Mesenchymal stem cell (in vitro differentiated cells and primary cell): ENCODE measurements at regions not wholly inside any gene's neighbourhood (a gene's known extent, or its start where the extent isn't known, plus 50 kb on each side); places are given as distances from the start of the nearest gene placed in this dataset.
"Not testable (repeated sequence)": the region's sequence is repeated elsewhere in the genome, so short reads cannot be mapped to it uniquely, and the experiment has no call there.

Experiments used
- DNase-seq: peaks from one replicate; pipeline ENCODE4 v3.0.0-alpha.2; 2013
- H2AFZ ChIP-seq: one replicate; pipeline ENCODE4 v1.6.1; 2013; ENCODE audit warnings: low read depth, mild to moderate bottlenecking, control low read depth, inconsistent platforms, low read length, moderate library complexity
- H2AK5ac ChIP-seq: 2 replicates; pipeline ENCODE4 v1.6.1; 2013; ENCODE audit warnings: low read length, moderate library complexity, mild to moderate bottlenecking, inconsistent platforms; ENCODE audit not compliant: severe bottlenecking
- H2BK120ac ChIP-seq: one replicate; pipeline ENCODE4 v1.6.1; 2013; ENCODE audit warnings: low read depth, mild to moderate bottlenecking, inconsistent platforms, low read length, moderate library complexity
- H2BK12ac ChIP-seq, 2 experiments: one replicate each; pipeline ENCODE4 v1.6.1; 2013; ENCODE audit warnings: inconsistent platforms in 2 of 2, low read length in 2 of 2, mild to moderate bottlenecking in 2 of 2, moderate library complexity in 2 of 2, control low read depth in 1 of 2
- H2BK15ac ChIP-seq: one replicate; pipeline ENCODE4 v1.6.1; 2013; ENCODE audit warnings: mild to moderate bottlenecking, low read depth, inconsistent platforms; ENCODE audit not compliant: poor library complexity, severe bottlenecking
- H2BK5ac ChIP-seq: 2 replicates; pipeline ENCODE4 v1.6.1; 2013; ENCODE audit warnings: low read depth, mild to moderate bottlenecking, low read length, control low read depth, inconsistent platforms; ENCODE audit not compliant: poor library complexity, severe bottlenecking
- H3K14ac ChIP-seq, 2 experiments: one replicate each; pipeline ENCODE4 v1.6.1; 2013; ENCODE audit warnings: inconsistent platforms in 2 of 2, low read length in 2 of 2, control low read depth in 1 of 2, mild to moderate bottlenecking in 1 of 2, moderate library complexity in 1 of 2
- H3K18ac ChIP-seq, 2 experiments: one replicate each; pipeline ENCODE4 v1.6.1; 2013; ENCODE audit warnings: inconsistent platforms in 2 of 2, low read length in 2 of 2, control low read depth in 1 of 2, low read depth in 1 of 2, mild to moderate bottlenecking in 1 of 2
- H3K23ac ChIP-seq, 2 experiments: one replicate each; pipeline ENCODE4 v1.6.1; 2013; ENCODE audit warnings: inconsistent platforms in 2 of 2, low read length in 2 of 2, mild to moderate bottlenecking in 2 of 2, moderate library complexity in 2 of 2, control low read depth in 1 of 2
- H3K27ac ChIP-seq: 2 replicates; pipeline ENCODE4 v1.5.1; 2013; ENCODE audit warnings: mild to moderate bottlenecking, moderate library complexity, low read length, control low read depth, inconsistent platforms; ENCODE audit not compliant: poor library complexity, severe bottlenecking
- H3K27me3 ChIP-seq, 2 experiments: 2 replicates each; pipeline versions ENCODE4 v1.6.1 to v1.7.0; 2013; ENCODE audit warnings: low read length in 2 of 2, mild to moderate bottlenecking in 2 of 2, moderate library complexity in 2 of 2, control low read depth in 1 of 2, inconsistent platforms in 1 of 2; ENCODE audit not compliant: control insufficient read depth in 1 of 2, insufficient read depth in 1 of 2
- H3K36me3 ChIP-seq, 2 experiments: 2 replicates each; pipeline versions ENCODE4 v1.6.1 to v1.7.0; 2013; ENCODE audit warnings: low read length in 2 of 2, control low read depth in 1 of 2, inconsistent platforms in 1 of 2, low read depth in 1 of 2, mild to moderate bottlenecking in 1 of 2; ENCODE audit not compliant: insufficient read depth in 2 of 2, control insufficient read depth in 1 of 2
- H3K4ac ChIP-seq, 2 experiments: one replicate each; pipeline ENCODE4 v1.6.1; 2013; ENCODE audit warnings: inconsistent platforms in 2 of 2, low read length in 2 of 2, mild to moderate bottlenecking in 2 of 2, moderate library complexity in 2 of 2, control low read depth in 1 of 2, low read depth in 1 of 2
- H3K4me1 ChIP-seq: 2 replicates; pipeline ENCODE4 v1.6.1; 2013; ENCODE audit warnings: low read depth, low read length, control low read depth; ENCODE audit not compliant: control insufficient read depth, insufficient read depth
- H3K4me2 ChIP-seq: 2 replicates; pipeline ENCODE4 v1.6.1; 2013; ENCODE audit warnings: low read length, mild to moderate bottlenecking, inconsistent platforms; ENCODE audit not compliant: poor library complexity, severe bottlenecking
- H3K4me3 ChIP-seq, 2 experiments: 2 replicates each; pipeline versions ENCODE4 v1.5.1 to v1.7.0; 2013; ENCODE audit warnings: low read length in 2 of 2, mild to moderate bottlenecking in 2 of 2, control low read depth in 1 of 2, low read depth in 1 of 2; ENCODE audit not compliant: insufficient read depth in 1 of 2
- H3K79me1 ChIP-seq: replicated peaks from 2 replicates; pipeline ENCODE4 v1.6.1; 2013; ENCODE audit warnings: mild to moderate bottlenecking, control low read depth, low read length, inconsistent platforms; ENCODE audit not compliant: poor library complexity, severe bottlenecking
- H3K9ac ChIP-seq: 2 replicates; pipeline ENCODE4 v1.7.0; 2013; ENCODE audit warnings: mild to moderate bottlenecking, low read length, moderate library complexity
- H3K9me3 ChIP-seq: 2 replicates; pipeline ENCODE4 v1.7.0; 2013; ENCODE audit warnings: mild to moderate bottlenecking, low read length; ENCODE audit not compliant: control insufficient read depth
- H4K8ac ChIP-seq: one replicate; pipeline ENCODE4 v1.6.1; 2013; ENCODE audit warnings: inconsistent platforms, mild to moderate bottlenecking, low read length, moderate library complexity
- H4K91ac ChIP-seq: one replicate; pipeline ENCODE4 v1.6.1; 2013; ENCODE audit warnings: mild to moderate bottlenecking, low read length, inconsistent platforms
- whole genome bisulfite sequencing: methylation state at CpG from one replicate; pipeline ENCODE4 v1.1.7; 2013; ENCODE audit warnings: mixed read lengths; 5-methylcytosine and 5-hydroxymethylcytosine counted together

DNA sequence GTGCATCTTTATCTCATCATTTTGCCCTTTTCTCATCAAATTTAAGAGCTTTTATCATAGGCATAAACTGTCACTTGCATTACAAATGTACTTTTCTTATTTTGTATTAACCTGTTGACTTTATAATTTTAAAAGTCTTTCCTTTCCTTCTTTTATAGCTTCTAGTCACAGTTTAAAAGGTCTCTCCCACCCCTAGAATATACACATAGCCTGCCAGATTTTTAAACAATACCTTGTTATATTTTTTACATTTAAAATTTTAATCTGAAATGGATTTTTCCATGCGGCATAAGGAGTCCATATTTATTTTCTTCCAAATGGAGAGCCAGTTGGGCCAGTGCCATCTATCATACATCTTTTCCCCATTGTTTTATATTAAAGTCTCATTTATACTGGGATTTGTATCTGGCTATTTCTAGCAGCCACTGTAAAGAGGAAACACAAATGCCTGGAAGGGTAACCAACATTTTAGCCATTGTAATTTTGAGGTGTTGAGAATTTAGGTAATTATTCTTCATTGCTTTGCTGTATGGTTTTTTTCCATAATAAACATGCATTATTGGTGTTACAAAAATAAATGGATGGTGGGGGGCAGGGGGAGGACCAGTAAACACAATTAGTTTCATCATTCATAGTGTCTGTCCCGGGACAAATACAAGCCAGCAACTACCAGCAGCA lies 92.8 kb downstream of the CCDC71L start:
- Histone ChIP-seq H3K4me1 (no peaks in the 10 kb centered on the region), H3K9me3 (no peaks in the 10 kb centered on the region), H2BK120ac (no peak overlapping the region)

DNA sequence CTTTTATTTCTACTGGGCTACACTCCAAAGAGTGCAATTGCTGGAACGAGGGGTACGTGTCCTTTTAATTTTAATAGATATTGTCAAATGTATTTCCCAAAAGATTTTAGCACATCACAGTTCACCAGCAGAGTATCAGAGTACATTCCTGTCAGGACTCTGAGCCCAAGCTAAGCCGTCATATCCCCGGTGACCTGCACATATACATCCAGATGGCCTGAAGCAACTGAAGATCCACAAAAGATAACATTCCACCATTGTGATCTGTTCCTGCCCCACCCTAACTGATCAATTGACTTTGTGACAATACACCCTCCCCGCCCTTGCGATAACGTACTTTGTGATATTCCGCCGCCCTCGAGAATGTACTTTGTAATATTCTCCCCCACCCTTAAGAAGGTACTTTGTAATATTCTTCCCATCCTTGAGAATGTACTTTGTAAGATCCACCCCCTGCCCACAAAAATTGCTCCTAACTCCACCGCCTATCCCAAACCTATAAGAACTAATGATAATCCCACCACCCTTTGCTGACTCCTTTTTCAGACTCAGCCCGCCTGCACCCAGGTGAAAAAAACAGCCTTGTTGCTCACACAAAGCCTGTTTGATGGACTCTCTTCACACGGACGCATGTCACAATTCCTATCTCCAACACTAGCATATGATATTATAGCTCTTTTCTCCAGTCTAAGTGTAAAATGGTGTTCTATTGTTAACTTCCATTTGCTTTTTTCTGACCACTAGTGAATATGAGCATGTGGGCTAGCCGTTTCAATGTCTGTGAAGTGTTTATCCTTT lies 93.6 kb downstream of the CCDC71L start:
- H2BK5ac ChIP-seq, H2BK12ac ChIP-seq, H2BK120ac ChIP-seq, H3K4me3 ChIP-seq, H4K8ac ChIP-seq, H3K9me3 ChIP-seq, H2AK5ac ChIP-seq, H3K23ac ChIP-seq, H3K4me1 ChIP-seq, H2BK15ac ChIP-seq, H3K18ac ChIP-seq, H3K9ac ChIP-seq, H2AFZ ChIP-seq, H4K91ac ChIP-seq, H3K79me1 ChIP-seq, H3K27me3 ChIP-seq, H3K36me3 ChIP-seq, DNase-seq, H3K4me2 ChIP-seq, H3K14ac ChIP-seq, H3K27ac ChIP-seq, H3K4ac ChIP-seq: not testable (repeated sequence)
- WGBS, result 93% methylated on average over 11 of the region's 15 CpGs

More for the DNA sequence above, 92.8 kb downstream of the CCDC71L start:
- WGBS, result 39% methylated on average over 1 of the region's 2 CpGs
- Histone ChIP-seq H3K4ac (no peak overlapping the region), H3K27ac (no peak overlapping the region), H2BK12ac (no peak overlapping the region), H2AFZ (no peak overlapping the region), H3K27me3 (peaks cover 0 to 4% of the 10 kb centered on the region in 2 experiments), H3K23ac (no peak overlapping the region), H3K36me3 (no peaks in the 10 kb centered on the region), H3K14ac (no peak overlapping the region), H3K4me2 (no peak overlapping the region), H3K4me3 (no peak overlapping the region), H2BK5ac (no peak overlapping the region), H4K91ac (no peak overlapping the region), H3K18ac (no peak overlapping the region), H2BK15ac (no peak overlapping the region), H4K8ac (no peak overlapping the region), H2AK5ac (no peak overlapping the region), H3K9ac (peak overlapping the region; percentile 64), H3K79me1 (no peaks in the 10 kb centered on the region)
- DNase-seq, result no peak

DNA sequence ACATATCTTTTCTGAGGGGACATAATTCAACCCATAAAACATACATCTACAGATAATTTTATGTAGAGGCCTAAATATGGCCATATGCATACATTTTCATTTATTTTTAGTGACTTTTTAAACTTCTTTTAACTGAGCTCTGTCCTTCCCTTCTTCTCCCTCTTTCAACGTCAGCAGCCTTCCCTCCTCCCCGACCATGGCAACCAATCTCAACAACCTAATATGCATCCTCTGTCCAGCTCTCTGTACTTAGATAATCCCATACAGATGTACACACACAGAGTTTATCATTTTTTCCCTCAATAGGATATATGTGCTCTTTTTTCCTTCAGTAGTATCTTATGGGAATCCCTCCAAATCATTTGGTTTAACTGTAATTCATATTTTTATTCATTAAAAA lies 94.3 kb downstream of the CCDC71L start:
- H3K27me3 ChIP-seq, result no peaks in the 10 kb centered on the region
- no peak overlapping the region for H4K8ac ChIP-seq
- no peak overlapping the region for H2BK15ac ChIP-seq
- no peak overlapping the region for H3K23ac ChIP-seq
- H2BK5ac ChIP-seq, result no peak overlapping the region
- H2AFZ ChIP-seq, result no peak overlapping the region
- no peak overlapping the region for H3K18ac ChIP-seq
- no peak overlapping the region for H2BK12ac ChIP-seq
- no peak overlapping the region for H3K14ac ChIP-seq
- no peak overlapping the region for H4K91ac ChIP-seq
- no peak overlapping the region for H2AK5ac ChIP-seq
- H3K4me2 ChIP-seq, result no peak overlapping the region
- H3K4me1 ChIP-seq, result no peaks in the 10 kb centered on the region
- no peak overlapping the region for H3K4ac ChIP-seq
- 84% methylated on average over 2 of the region's 2 CpGs for WGBS
- H3K36me3 ChIP-seq, result no peaks in the 10 kb centered on the region
- DNase-seq, result no peak
- no peak overlapping the region for H3K9ac ChIP-seq
- H3K27ac ChIP-seq, result no peak overlapping the region
- no peaks in the 10 kb centered on the region for H3K79me1 ChIP-seq
- H3K9me3 ChIP-seq, result no peaks in the 10 kb centered on the region
- no peak overlapping the region for H2BK120ac ChIP-seq
- H3K4me3 ChIP-seq, result no peak overlapping the region

DNA sequence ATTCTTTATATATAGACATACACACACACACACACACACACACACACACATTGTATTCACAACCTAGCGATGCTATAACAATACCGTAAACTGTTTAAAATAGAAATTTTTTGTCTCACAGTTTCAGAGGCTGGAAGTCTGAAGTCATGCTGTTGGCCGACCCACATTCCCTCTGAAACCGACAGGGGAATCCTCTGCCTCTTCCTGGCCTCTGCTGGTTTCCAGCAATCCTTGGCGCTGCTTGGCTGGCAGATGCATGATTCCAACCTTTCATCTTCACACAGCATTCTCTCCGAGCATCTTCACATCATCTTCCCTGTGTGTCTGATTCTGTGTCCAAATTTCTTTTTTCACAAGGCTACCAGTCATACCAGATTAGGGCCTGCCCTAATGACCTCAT lies 94.8 kb downstream of the CCDC71L start:
- Histone ChIP-seq H4K8ac (no peak overlapping the region), H3K27ac (no peak overlapping the region), H2BK15ac (no peak overlapping the region), H3K14ac (no peak overlapping the region), H3K4me1 (no peaks in the 10 kb centered on the region), H2AFZ (no peak overlapping the region), H2BK120ac (no peak overlapping the region), H3K27me3 (no peaks in the 10 kb centered on the region), H3K23ac (no peak overlapping the region), H2BK5ac (no peak overlapping the region), H3K9me3 (no peaks in the 10 kb centered on the region), H3K18ac (no peak overlapping the region), H3K79me1 (no peaks in the 10 kb centered on the region), H3K4me3 (no peak overlapping the region), H3K4ac (no peak overlapping the region), H3K36me3 (no peaks in the 10 kb centered on the region), H2BK12ac (no peak overlapping the region), H3K4me2 (no peak overlapping the region), H4K91ac (peak overlapping the region; percentile 41), H3K9ac (no peak overlapping the region), H2AK5ac (no peak overlapping the region)
- 85% methylated on average over 6 of the region's 6 CpGs for WGBS
- no peak for DNase-seq
